ENCODE measurements at regions not wholly inside any gene's neighbourhood (a gene's known extent, or its start where the extent isn't known, plus 50 kb on each side); places are given as distances from the start of the nearest gene placed in this dataset.

- DNase-seq = no peak
Measured at GRCh38 chr14:71692496-71692895, 239.7 kb upstream of the RGS6 start.

- no peak for DNase-seq
Measured at GRCh38 chr14:71693381-71693780, 238.8 kb upstream of the RGS6 start.

- no peak for DNase-seq
Measured at GRCh38 chr14:71694591-71695530, 237.4 kb upstream of the RGS6 start.

GRCh38 chr14:71695611-71696350 is 236.4 kb upstream of the RGS6 start:
- DNase-seq = no peak

- DNase-seq = no peak
Measured at GRCh38 chr14:71698027-71698426, 234.2 kb upstream of the RGS6 start.

GRCh38 chr14:71698673-71699072 is 233.6 kb upstream of the RGS6 start:
- DNase-seq = no peak

GRCh38 chr14:71701990-71702389 is 230.2 kb upstream of the RGS6 start:
- no peak for DNase-seq

GRCh38 chr14:71702786-71703185 is 229.4 kb upstream of the RGS6 start:
- no peak for DNase-seq

- no peak for DNase-seq
Measured at GRCh38 chr14:71703477-71703876, 228.8 kb upstream of the RGS6 start.

- no peak for DNase-seq
Measured at GRCh38 chr14:71704210-71704609, 228.0 kb upstream of the RGS6 start.

- DNase-seq = no peak
Measured at GRCh38 chr14:71705460-71705859, 226.8 kb upstream of the RGS6 start.

GRCh38 chr14:71709076-71709475 is 223.2 kb upstream of the RGS6 start:
- DNase-seq = no peak

GRCh38 chr14:71709987-71710386 is 222.2 kb upstream of the RGS6 start:
- DNase-seq = no peak

GRCh38 chr14:71711125-71711524 is 221.1 kb upstream of the RGS6 start:
- DNase-seq = no peak

- no peak for DNase-seq
Measured at GRCh38 chr14:71711619-71712018, 220.6 kb upstream of the RGS6 start.

GRCh38 chr14:71712478-71712877 is 219.8 kb upstream of the RGS6 start:
- no peak for DNase-seq

GRCh38 chr14:71713016-71713415 is 219.2 kb upstream of the RGS6 start:
- no peak for DNase-seq

GRCh38 chr14:71713451-71713850 is 218.8 kb upstream of the RGS6 start:
- DNase-seq = no peak

GRCh38 chr14:71714225-71714624 is 218.0 kb upstream of the RGS6 start:
- DNase-seq = no peak

- DNase-seq = no peak
Measured at GRCh38 chr14:71716041-71716772, 216.0 kb upstream of the RGS6 start.

- DNase-seq = peak; percentile 41
Measured at GRCh38 chr14:71720978-71721624, 211.1 kb upstream of the RGS6 start.

- DNase-seq = no peak
Measured at GRCh38 chr14:71721791-71722190, 210.4 kb upstream of the RGS6 start.

GRCh38 chr14:71722885-71723284 is 209.3 kb upstream of the RGS6 start:
- DNase-seq = no peak
